OCI-LY7 (cell line): ENCODE measurements at regions not wholly inside any gene's neighbourhood (a gene's known extent, or its start where the extent isn't known, plus 50 kb on each side); places are given as distances from the start of the nearest gene placed in this dataset.

ENCODE experiments used
- BruUV-seq: library from RNA; stranded (reverse); fragments of 400-500 nt; replicated peaks from 2 replicates; lab custom pipeline; 2021; lab: Mats Ljungman, UMichigan
- CTCF ChIA-PET: fragments of 300-600 bp; sonication (Branson Sonifier 250); formaldehyde crosslinking; loops from one replicate; lab custom pipeline; 2022; ENCODE audit warnings: antibody characterized with exemption; ENCODE audit not compliant: unreplicated experiment; lab: Charles Lee
- POLR2A ChIA-PET: fragments of 300-600 bp; sonication (Branson Sonifier 250); formaldehyde crosslinking; loops from one replicate; lab custom pipeline; 2022; ENCODE audit warnings: antibody characterized with exemption; lab: Charles Lee
- DNase-seq: peaks from one replicate; pipeline ENCODE4 v3.0.0-alpha.2; 2015; ENCODE audit warnings: low spot score
- H2AFZ ChIP-seq: fragments of 200-600 bp; sonication (generic), shearing (Covaris generic); 2 replicates; pipeline ENCODE4 v1.6.1; 2014; ENCODE audit warnings: mild to moderate bottlenecking, antibody characterized with exemption, low read length, moderate library complexity
- H3K27ac ChIP-seq: fragments of 200-600 bp; sonication (generic); 2 replicates; pipeline ENCODE4 v1.5.1; 2014; ENCODE audit warnings: mixed run types, low read depth, mild to moderate bottlenecking, moderate library complexity, low read length, inconsistent platforms; ENCODE audit not compliant: poor library complexity, severe bottlenecking
- H3K36me3 ChIP-seq: fragments of 200-600 bp; sonication (generic); 2 replicates; pipeline ENCODE4 v1.6.1; 2014; ENCODE audit warnings: mild to moderate bottlenecking, antibody characterized with exemption, low read length, moderate library complexity, mixed read lengths; ENCODE audit not compliant: insufficient read depth
- H3K4me1 ChIP-seq: fragments of 200-600 bp; sonication (generic); 2 replicates; pipeline ENCODE4 v1.5.1; 2014; ENCODE audit warnings: mild to moderate bottlenecking, low read length; ENCODE audit not compliant: insufficient read depth, poor library complexity, severe bottlenecking
- H3K4me2 ChIP-seq: fragments of 200-600 bp; sonication (generic); 2 replicates; pipeline ENCODE4 v1.6.1; 2014; ENCODE audit warnings: mild to moderate bottlenecking, low read length
- H3K4me3 ChIP-seq: fragments of 200-600 bp; sonication (generic); 2 replicates; pipeline ENCODE4 v1.5.1; 2014; ENCODE audit warnings: mild to moderate bottlenecking, low read depth, low read length; ENCODE audit not compliant: poor library complexity, severe bottlenecking
- H3K79me2 ChIP-seq: fragments of 200-600 bp; sonication (generic); 2 replicates; pipeline ENCODE4 v1.6.1; 2016; ENCODE audit warnings: low read depth, mild to moderate bottlenecking, low read length, moderate library complexity, mixed read lengths; ENCODE audit not compliant: insufficient read depth
- H3K9me2 ChIP-seq: fragments of 200-600 bp; sonication (generic); 2 replicates; pipeline ENCODE4 v1.6.1; 2016; ENCODE audit warnings: mild to moderate bottlenecking, low read length, mixed read lengths; ENCODE audit not compliant: insufficient read depth
- H3K9me3 ChIP-seq: fragments of 200-600 bp; sonication (generic); 2 replicates; pipeline ENCODE4 v1.6.1; 2014; ENCODE audit warnings: mild to moderate bottlenecking, mixed run types, low read length, mixed read lengths
- H4K20me1 ChIP-seq: fragments of 200-600 bp; sonication (generic); 2 replicates; pipeline ENCODE4 v1.6.1; 2014; ENCODE audit warnings: mild to moderate bottlenecking, antibody characterized with exemption, low read length, moderate library complexity, mixed read lengths; ENCODE audit not compliant: insufficient read depth
- EZH2phosphoT487 ChIP-seq: fragments of 200-600 bp; sonication (generic); IDR thresholded peaks from 2 replicates; pipeline ENCODE4 v1.6.1; 2018; ENCODE audit warnings: low read depth, borderline replicate concordance, mild to moderate bottlenecking, mixed run types, antibody characterized with exemption, low read length, moderate library complexity, mixed read lengths
- intact Hi-C: fragments of 100-400 bp; cut with micrococcal nuclease; formaldehyde crosslinking; loops from one replicate; pipeline ENCODE4 v1.10.0; 2022; ENCODE audit not compliant: unreplicated experiment
- TF ChIP-seq, protein P1 (sequence below): fragments of 200-600 bp; sonication (generic); conservative IDR thresholded peaks from 2 replicates; pipeline ENCODE4 v1.5.1; 2014; ENCODE audit warnings: mild to moderate bottlenecking, antibody characterized with exemption, low read length, moderate library complexity, mixed read lengths

DNA sequence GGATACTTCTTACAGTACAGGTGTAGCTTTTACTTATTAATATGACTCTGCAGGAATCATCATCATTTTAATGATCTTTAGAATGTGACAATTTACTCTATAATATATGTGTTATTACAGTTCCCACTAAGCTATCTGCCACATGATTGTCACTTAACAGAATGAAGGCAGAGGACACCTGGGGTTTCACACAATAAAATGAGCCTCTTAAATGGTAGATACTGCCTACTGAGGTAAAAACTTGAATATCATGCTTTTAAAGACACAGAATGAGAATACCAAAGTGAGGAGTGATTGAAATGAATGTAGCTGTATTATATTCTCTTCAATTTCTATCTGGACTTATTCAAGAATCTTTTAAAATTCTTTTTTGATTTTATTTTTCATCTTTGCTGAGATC is 1255.3 kb upstream of the LRRN3 start:
- H3K4me3 ChIP-seq: no peak overlapping the region

DNA sequence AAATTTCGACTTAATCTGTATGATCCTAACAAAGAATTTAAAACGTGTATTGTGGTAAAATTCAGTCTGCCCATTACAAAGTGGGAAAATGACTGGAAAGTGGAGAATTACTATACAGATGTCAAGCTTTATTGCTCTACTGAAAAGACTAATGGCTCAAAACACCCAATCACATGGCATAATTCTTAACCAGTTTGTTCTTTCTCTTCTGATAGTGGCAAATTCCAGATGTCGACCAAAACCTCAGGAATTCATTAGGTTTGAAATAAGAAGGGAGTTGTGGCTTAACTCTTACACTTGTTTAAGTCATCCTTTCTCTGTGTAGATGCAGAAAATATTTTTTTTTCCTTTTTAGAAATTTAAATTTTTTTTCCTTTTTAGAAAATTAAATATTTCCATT is 1254.9 kb upstream of the LRRN3 start:
- CTCF ChIA-PET: no interaction called here
- intact Hi-C loops: no loop called here
- H2AFZ ChIP-seq: no peak overlapping the region
- no peaks in the 10 kb centered on the region for H3K9me3 ChIP-seq
- H3K79me2 ChIP-seq: no peaks in the 10 kb centered on the region
- H3K36me3 ChIP-seq: no peaks in the 10 kb centered on the region
- no TSS peak for BruUV-seq
- no peaks in the 10 kb centered on the region for H4K20me1 ChIP-seq
- H3K4me3 ChIP-seq: no peak overlapping the region
- POLR2A ChIA-PET: no interaction called here
- no peak overlapping the region for H3K4me2 ChIP-seq
- no peak for DNase-seq
- no peak for TF ChIP-seq EZH2phosphoT487
- TF ChIP-seq, protein P1, sequence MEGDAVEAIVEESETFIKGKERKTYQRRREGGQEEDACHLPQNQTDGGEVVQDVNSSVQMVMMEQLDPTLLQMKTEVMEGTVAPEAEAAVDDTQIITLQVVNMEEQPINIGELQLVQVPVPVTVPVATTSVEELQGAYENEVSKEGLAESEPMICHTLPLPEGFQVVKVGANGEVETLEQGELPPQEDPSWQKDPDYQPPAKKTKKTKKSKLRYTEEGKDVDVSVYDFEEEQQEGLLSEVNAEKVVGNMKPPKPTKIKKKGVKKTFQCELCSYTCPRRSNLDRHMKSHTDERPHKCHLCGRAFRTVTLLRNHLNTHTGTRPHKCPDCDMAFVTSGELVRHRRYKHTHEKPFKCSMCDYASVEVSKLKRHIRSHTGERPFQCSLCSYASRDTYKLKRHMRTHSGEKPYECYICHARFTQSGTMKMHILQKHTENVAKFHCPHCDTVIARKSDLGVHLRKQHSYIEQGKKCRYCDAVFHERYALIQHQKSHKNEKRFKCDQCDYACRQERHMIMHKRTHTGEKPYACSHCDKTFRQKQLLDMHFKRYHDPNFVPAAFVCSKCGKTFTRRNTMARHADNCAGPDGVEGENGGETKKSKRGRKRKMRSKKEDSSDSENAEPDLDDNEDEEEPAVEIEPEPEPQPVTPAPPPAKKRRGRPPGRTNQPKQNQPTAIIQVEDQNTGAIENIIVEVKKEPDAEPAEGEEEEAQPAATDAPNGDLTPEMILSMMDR: no peak
- no peaks in the 10 kb centered on the region for H3K9me2 ChIP-seq
- H3K4me1 ChIP-seq: no peaks in the 10 kb centered on the region
- no peak overlapping the region for H3K27ac ChIP-seq

More for the DNA sequence above, 1255.3 kb upstream of the LRRN3 start:
- Histone ChIP-seq H3K4me1 (no peaks in the 10 kb centered on the region), H3K27ac (no peak overlapping the region), H2AFZ (no peak overlapping the region), H3K9me2 (no peaks in the 10 kb centered on the region), H3K79me2 (no peaks in the 10 kb centered on the region), H3K9me3 (no peaks in the 10 kb centered on the region), H3K4me2 (no peak overlapping the region), H3K36me3 (no peaks in the 10 kb centered on the region), H4K20me1 (no peaks in the 10 kb centered on the region)
- intact Hi-C loops: no loop called here
- CTCF ChIA-PET: no interaction called here
- POLR2A ChIA-PET: no interaction called here
- TF ChIP-seq, protein P1: no peak
- TF ChIP-seq EZH2phosphoT487: no peak
- BruUV-seq: no TSS peak
- DNase-seq: no peak

DNA sequence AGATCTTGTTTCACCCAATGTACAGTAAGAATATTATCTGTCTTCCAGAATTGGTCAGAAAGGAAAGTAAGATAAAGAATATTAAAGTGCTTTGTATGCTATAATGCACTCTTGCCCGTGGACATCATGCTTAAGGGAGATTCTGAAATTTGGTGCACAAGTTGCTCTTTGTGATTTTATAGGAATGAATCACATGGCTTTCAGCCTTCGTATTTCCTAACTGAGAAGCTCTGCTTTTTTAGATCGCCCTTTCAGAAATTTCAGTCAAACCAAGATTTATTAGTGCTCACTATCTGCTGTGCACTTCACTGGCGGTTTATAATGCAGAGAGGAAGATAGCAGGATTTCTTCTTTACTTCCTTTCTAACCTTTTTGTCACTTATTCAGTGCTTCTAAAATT is 1248.5 kb upstream of the LRRN3 start:
- H3K9me2 ChIP-seq: no peaks in the 10 kb centered on the region
- no peak for DNase-seq
- TF ChIP-seq EZH2phosphoT487: no peak
- TF ChIP-seq, protein P1: no peak
- no peak overlapping the region for H2AFZ ChIP-seq
- no peaks in the 10 kb centered on the region for H3K4me1 ChIP-seq
- no peaks in the 10 kb centered on the region for H3K36me3 ChIP-seq
- no peaks in the 10 kb centered on the region for H3K9me3 ChIP-seq
- BruUV-seq: no TSS peak
- H3K79me2 ChIP-seq: no peaks in the 10 kb centered on the region
- intact Hi-C loops: no loop called here
- POLR2A ChIA-PET: interaction anchor here (1.0 kb wide), 1 partner anchor 10 kb away, joined by 5 read pairs; no protein-coding TSS in a partner anchor
- no peak overlapping the region for H3K4me3 ChIP-seq
- CTCF ChIA-PET: no interaction called here
- no peak overlapping the region for H3K27ac ChIP-seq
- H4K20me1 ChIP-seq: no peaks in the 10 kb centered on the region
- no peak overlapping the region for H3K4me2 ChIP-seq
